ENCODE measurements at regions not wholly inside any gene's neighbourhood (a gene's known extent, or its start where the extent isn't known, plus 50 kb on each side); places are given as distances from the start of the nearest gene placed in this dataset.

GRCh38 chr15:45906230-45906629, 271.4 kb downstream of the SQOR start:
- intact Hi-C loops (cut with micrococcal nuclease; ENCODE audit: unreplicated experiment): no loop called here
- no peak for TF ChIP-seq ATRX (CRISPR knock-in tag; IDR thresholded peaks at IDR 0.05; ENCODE audit: borderline replicate concordance)
- no peak for TF ChIP-seq RORA (CRISPR knock-in tag; IDR thresholded peaks at IDR 0.05)
- TF ChIP-seq ZNF263 (CRISPR knock-in tag; IDR thresholded peaks at IDR 0.05): no peak
- no peak for TF ChIP-seq ZNF33A (CRISPR knock-in tag; IDR thresholded peaks at IDR 0.05; ENCODE audit: borderline replicate concordance)
- TF ChIP-seq TBP (CRISPR knock-in tag; IDR thresholded peaks at IDR 0.05): no peak
- TF ChIP-seq MEIS1 (CRISPR knock-in tag; IDR thresholded peaks at IDR 0.05; ENCODE audit: borderline replicate concordance): no peak
- no peak for TF ChIP-seq ZNF589 (CRISPR knock-in tag; conservative IDR thresholded peaks at IDR 0.05)
- TF ChIP-seq ZNF816 (CRISPR knock-in tag; IDR thresholded peaks at IDR 0.05; ENCODE audit: borderline replicate concordance): no peak
- no peak for TF ChIP-seq BATF2 (CRISPR knock-in tag; IDR thresholded peaks at IDR 0.05)
- no peak for TF ChIP-seq MBNL3 (CRISPR knock-in tag; conservative IDR thresholded peaks at IDR 0.05)
- TF ChIP-seq FOXO4 (CRISPR knock-in tag; conservative IDR thresholded peaks at IDR 0.05): no peak
- TF ChIP-seq IKZF4 (CRISPR knock-in tag; IDR thresholded peaks at IDR 0.05; ENCODE audit: borderline replicate concordance, low read depth, not compliant biosample characterization): no peak
- no peak for TF ChIP-seq ZNF605 (CRISPR knock-in tag; IDR thresholded peaks at IDR 0.05)
- no peak for TF ChIP-seq SRSF4 (IDR thresholded peaks at IDR 0.05; ENCODE audit: low read depth, low read length, poor library complexity, severe bottlenecking)
- TF ChIP-seq ZNF280D (CRISPR knock-in tag; IDR thresholded peaks at IDR 0.05): no peak
- no peak for TF ChIP-seq ZNF468 (CRISPR knock-in tag; IDR thresholded peaks at IDR 0.05)
- TF ChIP-seq ZNF33B (CRISPR knock-in tag; IDR thresholded peaks at IDR 0.05): no peak
- DNase-seq (ENCODE audit: low spot score): no peak
- no peaks in the 10 kb centered on the region for H3K27me3 ChIP-seq (ENCODE audit: control insufficient read depth in 1 of 2, insufficient read depth in 2 of 2, low read length in 2 of 2)
- H3K79me2 ChIP-seq (ENCODE audit: insufficient read depth, low read length): no peaks in the 10 kb centered on the region
- H3K36me3 ChIP-seq (replicated peaks in 1 of 2; ENCODE audit: control insufficient read depth in 1 of 2, insufficient read depth in 2 of 2, low read length in 2 of 2): no peaks in the 10 kb centered on the region
- H2AFZ ChIP-seq (ENCODE audit: low read length): no peak overlapping the region
- BruUV-seq (replicated peaks): no TSS peak
- no peak overlapping the region for H3K27ac ChIP-seq (ENCODE audit: extremely low read length, insufficient read depth, low read length)
- 10% methylated on average over 2 of the region's 2 CpGs for WGBS (ENCODE audit: low lambda C conversion rate)
- no peaks in the 10 kb centered on the region for H3K9me3 ChIP-seq (ENCODE audit: low read length)
- no peaks in the 10 kb centered on the region for H4K20me1 ChIP-seq (ENCODE audit: insufficient read depth, low read length)
- no peak for ATAC-seq
- in situ Hi-C loops (cut with HindIII; ENCODE audit: extremely low pct_ligation_motif_present, low pct_unique_long_range_greater_than_20kb): no loop called here
- ChIA-PET CTCF (ENCODE audit: low intra/inter-chr PET ratio, low total read pairs) (no interaction called here), POLR2A (no interaction called here)
- H3K4me2 ChIP-seq (ENCODE audit: low read depth, low read length): no peak overlapping the region
- no peaks in the 10 kb centered on the region for H3K4me1 ChIP-seq (ENCODE audit: insufficient read depth, low read length)
- no peak for FAIRE-seq
- H3K9ac ChIP-seq (ENCODE audit: insufficient read depth, low read depth, low read length): no peak overlapping the region
- no peak overlapping the region for H3K4me3 ChIP-seq (replicated peaks in 1 of 3; ENCODE audit: insufficient read depth in 1 of 3, low read depth in 2 of 3, low read length in 3 of 3)
